GM21367 (cell line): ENCODE measurements at regions not wholly inside any gene's neighbourhood (a gene's known extent, or its start where the extent isn't known, plus 50 kb on each side); places are given as distances from the start of the nearest gene placed in this dataset.
A peak's percentile ranks its signal among the peaks of the same experiment; 100 is the strongest.
"Not testable (repeated sequence)": the region's sequence is repeated elsewhere in the genome, so short reads cannot be mapped to it uniquely, and the experiment has no call there.

Source experiments
- ATAC-seq: cut with Tn5 transposase; IDR thresholded peaks from one replicate; pipeline ENCODE4 v1.9.1; 2021; ENCODE audit not compliant: unreplicated experiment

GRCh38 chr14:59037620-59038019 lies 150.8 kb upstream of the DAAM1 start:
- ATAC-seq = no peak

- ATAC-seq = no peak
Observed at GRCh38 chr14:59038746-59039145, 149.7 kb upstream of the DAAM1 start.

GRCh38 chr14:59041308-59041707 lies 147.2 kb upstream of the DAAM1 start:
- no peak for ATAC-seq

- no peak for ATAC-seq
Observed at GRCh38 chr14:59044707-59045106, 143.8 kb upstream of the DAAM1 start.

- ATAC-seq = no peak
Observed at GRCh38 chr14:59046746-59047145, 141.7 kb upstream of the DAAM1 start.

GRCh38 chr14:59055006-59055405 lies 133.5 kb upstream of the DAAM1 start:
- ATAC-seq = no peak

GRCh38 chr14:59055439-59056045 lies 132.9 kb upstream of the DAAM1 start:
- peak; percentile 89 for ATAC-seq

- ATAC-seq = no peak
Observed at GRCh38 chr14:59057551-59057950, 130.9 kb upstream of the DAAM1 start.

GRCh38 chr14:59058776-59059175 lies 129.7 kb upstream of the DAAM1 start:
- not testable (repeated sequence) for ATAC-seq

GRCh38 chr14:59060841-59061240 lies 127.6 kb upstream of the DAAM1 start:
- no peak for ATAC-seq

- no peak for ATAC-seq
Observed at GRCh38 chr14:59061292-59061691, 127.2 kb upstream of the DAAM1 start.

- ATAC-seq = no peak
Observed at GRCh38 chr14:59063259-59063658, 125.2 kb upstream of the DAAM1 start.

GRCh38 chr14:59067127-59067894 lies 121.2 kb upstream of the DAAM1 start:
- ATAC-seq = no peak

- no peak for ATAC-seq
Observed at GRCh38 chr14:59069163-59069854, 119.2 kb upstream of the DAAM1 start.

GRCh38 chr14:59075506-59075905 lies 113.0 kb upstream of the DAAM1 start:
- no peak for ATAC-seq

- no peak for ATAC-seq
Observed at GRCh38 chr14:59081720-59082119, 106.7 kb upstream of the DAAM1 start.

GRCh38 chr14:59085207-59085739 lies 103.2 kb upstream of the DAAM1 start:
- ATAC-seq = no peak

GRCh38 chr14:59086241-59086882 lies 102.1 kb upstream of the DAAM1 start:
- no peak for ATAC-seq

GRCh38 chr14:59087240-59087639 lies 101.2 kb upstream of the DAAM1 start:
- ATAC-seq = no peak

- ATAC-seq = no peak
Observed at GRCh38 chr14:59087711-59088110, 100.8 kb upstream of the DAAM1 start.

- ATAC-seq = no peak
Observed at GRCh38 chr14:59090572-59090971, 97.9 kb upstream of the DAAM1 start.
